Stimulated activated CD4-positive, alpha-beta T cell treated with anti-CD3 and anti-CD28 coated beads, Interleukin-2, amount 100 ng/mL, for 24 hours (primary cell): ENCODE measurements at regions not wholly inside any gene's neighbourhood (a gene's known extent, or its start where the extent isn't known, plus 50 kb on each side); places are given as distances from the start of the nearest gene placed in this dataset.

Experiments used
- DNase-seq, 2 donors: peaks; one replicate each; pipeline ENCODE4 v3.0.0-alpha.2; 2020

- no peak for DNase-seq
These were observed 604.9 kb upstream of the AGTR1 start for GRCh38 chr3:148092624-148093347.

- no peak for DNase-seq
These were observed 604.0 kb upstream of the AGTR1 start for GRCh38 chr3:148093753-148094152.

GRCh38 chr3:148095962-148096361 lies 601.7 kb upstream of the AGTR1 start:
- no peak for DNase-seq

- DNase-seq, result no peak
These were observed 597.2 kb upstream of the AGTR1 start for GRCh38 chr3:148100476-148100875.

- no peak for DNase-seq
These were observed 596.6 kb upstream of the AGTR1 start for GRCh38 chr3:148101061-148101460.

GRCh38 chr3:148102156-148102555 lies 595.5 kb upstream of the AGTR1 start:
- no peak for DNase-seq

- DNase-seq, result no peak
These were observed 591.6 kb upstream of the AGTR1 start for GRCh38 chr3:148106062-148106461.

GRCh38 chr3:148126956-148127355 lies 570.7 kb upstream of the AGTR1 start:
- DNase-seq, result no peak

GRCh38 chr3:148128136-148128535 lies 569.6 kb upstream of the AGTR1 start:
- no peak for DNase-seq

- no peak for DNase-seq
These were observed 565.6 kb upstream of the AGTR1 start for GRCh38 chr3:148131990-148132638.

GRCh38 chr3:148136816-148137215 lies 560.9 kb upstream of the AGTR1 start:
- no peak for DNase-seq

GRCh38 chr3:148146241-148146640 lies 551.5 kb upstream of the AGTR1 start:
- DNase-seq, result no peak

- DNase-seq, result no peak
These were observed 550.5 kb upstream of the AGTR1 start for GRCh38 chr3:148146947-148147826.

GRCh38 chr3:148147903-148148302 lies 549.8 kb upstream of the AGTR1 start:
- no peak for DNase-seq

GRCh38 chr3:148149556-148149955 lies 548.1 kb upstream of the AGTR1 start:
- DNase-seq, result no peak

- no peak for DNase-seq
These were observed 547.6 kb upstream of the AGTR1 start for GRCh38 chr3:148150141-148150540.

GRCh38 chr3:148158210-148158609 lies 539.5 kb upstream of the AGTR1 start:
- no peak for DNase-seq

- no peak for DNase-seq
These were observed 535.6 kb upstream of the AGTR1 start for GRCh38 chr3:148162132-148162531.

- DNase-seq, result no peak
These were observed 529.4 kb upstream of the AGTR1 start for GRCh38 chr3:148168347-148168746.

- no peak for DNase-seq
These were observed 523.9 kb upstream of the AGTR1 start for GRCh38 chr3:148173851-148174250.

- no peak for DNase-seq
These were observed 522.5 kb upstream of the AGTR1 start for GRCh38 chr3:148175214-148175613.

- no peak for DNase-seq
These were observed 519.2 kb upstream of the AGTR1 start for GRCh38 chr3:148178503-148178902.

GRCh38 chr3:148184798-148185197 lies 512.9 kb upstream of the AGTR1 start:
- DNase-seq, result no peak

GRCh38 chr3:148186881-148187280 lies 510.8 kb upstream of the AGTR1 start:
- DNase-seq, result no peak
